ENCODE measurements at regions not wholly inside any gene's neighbourhood (a gene's known extent, or its start where the extent isn't known, plus 50 kb on each side); places are given as distances from the start of the nearest gene placed in this dataset.

DNA sequence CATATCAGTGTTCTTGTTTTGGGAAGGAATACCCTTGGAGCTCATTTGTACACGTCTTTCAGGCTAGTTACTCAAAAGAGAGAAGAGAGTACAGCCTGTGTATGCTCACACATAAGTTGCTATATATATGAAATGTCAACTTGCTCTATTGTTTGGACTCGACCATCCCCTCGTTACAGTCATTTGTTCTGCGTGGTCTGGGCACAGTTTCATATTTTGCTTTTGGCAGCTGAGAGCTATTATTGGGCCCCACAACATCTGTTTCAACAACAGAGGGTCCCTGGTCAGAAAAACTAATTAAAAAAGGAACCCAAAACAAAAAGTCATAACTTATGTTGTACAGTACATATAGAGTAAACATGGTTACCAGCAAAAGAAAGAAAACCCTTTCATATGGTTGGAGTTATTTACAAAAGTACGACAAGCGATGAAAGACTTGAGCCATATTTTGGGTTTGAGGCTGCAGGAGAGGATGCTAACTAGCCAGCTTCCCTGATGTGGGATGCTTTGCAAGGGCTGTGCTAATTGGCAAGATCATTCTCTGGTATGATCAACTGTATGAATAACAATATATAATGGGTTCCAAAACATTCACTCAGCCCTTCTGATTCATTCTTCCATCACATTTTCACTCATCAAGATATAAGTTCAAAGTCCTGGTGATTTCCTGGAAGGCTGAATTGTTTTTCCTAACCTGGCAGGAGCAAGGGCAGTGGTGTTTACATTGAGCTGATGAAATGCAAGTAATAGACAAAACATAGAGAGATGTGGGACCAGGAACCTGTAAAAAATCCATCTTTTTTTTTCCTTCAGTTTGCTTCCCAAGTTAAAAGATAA, 137.9 kb downstream of the RPS12 start:
- Histone ChIP-seq H3K36me3 (replicated peaks in 1 of 2; ENCODE audit: control extremely low read depth in 1 of 2, control insufficient read depth in 1 of 2, extremely low read depth in 1 of 2, insufficient read depth in 2 of 2, low read length in 1 of 2) (no peaks in the 10 kb centered on the region), H3K4me3 (ENCODE audit: control extremely low read depth in 1 of 5, extremely low read depth in 1 of 5, insufficient read depth in 1 of 5, low read depth in 2 of 5, low read length in 4 of 5) (no peak overlapping the region), H3K79me2 (ENCODE audit: control insufficient read depth, insufficient read depth, low read length) (no peaks in the 10 kb centered on the region), H3K27ac (ENCODE audit: low read length in 2 of 2) (no peak overlapping the region), H3K27me3 (replicated peaks in 1 of 4; ENCODE audit: control extremely low read depth in 1 of 4, control insufficient read depth in 3 of 4, insufficient read depth in 4 of 4, low read length in 3 of 4) (peaks cover 0 to 5% (median 0%) of the 10 kb centered on the region in 4 experiments), H3K9ac (ENCODE audit: low read length) (no peak overlapping the region), H3K9me3 (ENCODE audit: control extremely low read depth in 1 of 3, control insufficient read depth in 2 of 3, insufficient read depth in 1 of 3, low read length in 2 of 3) (no peaks in the 10 kb centered on the region), H2AFZ (ENCODE audit: insufficient read depth, low read depth, low read length, poor library complexity, severe bottlenecking) (no peak overlapping the region), H4K20me1 (ENCODE audit: control insufficient read depth, insufficient read depth, low read length, poor library complexity, severe bottlenecking) (no peaks in the 10 kb centered on the region), H3K4me2 (replicated peaks; ENCODE audit: low read depth, low read length, poor library complexity, severe bottlenecking) (no peak overlapping the region), H3K4me1 (ENCODE audit: control insufficient read depth in 2 of 2, insufficient read depth in 2 of 2, low read length in 2 of 2) (no peaks in the 10 kb centered on the region)
- H3K4me3 Mint-ChIP-seq, result no peak overlapping the region
- 89% methylated on average over 3 of the region's 6 CpGs for WGBS (ENCODE audit: insufficient coverage)
- no peak for TF ChIP-seq CTCF (IDR thresholded peaks at IDR 0.05)
- no peak for TF ChIP-seq EZH2 (IDR thresholded peaks at IDR 0.05; ENCODE audit: borderline replicate concordance, insufficient read depth, low read depth, low read length, poor library complexity, severe bottlenecking)
- DNase-seq (no peak), ATAC-seq (ENCODE audit: low read depth) (no peak)
- H3K4me1 Mint-ChIP-seq, result no peaks in the 10 kb centered on the region
- ChIA-PET CTCF (no interaction called here), POLR2A (interaction anchor here (0.6 kb wide), 1 partner anchor 19 kb away, joined by 4 read pairs; no protein-coding TSS in a partner anchor)
- no peak overlapping the region for H3K27ac Mint-ChIP-seq
- no peaks in the 10 kb centered on the region for H3K9me3 Mint-ChIP-seq (ENCODE audit: insufficient read depth)
- intact Hi-C loops (cut with micrococcal nuclease), result no loop called here
- peaks cover 25% of the 10 kb centered on the region for H3K27me3 Mint-ChIP-seq

GRCh38 chr6:132952986-132953385, 138.6 kb downstream of the RPS12 start:
- Mint-ChIP-seq H3K4me1 (no peaks in the 10 kb centered on the region), H3K27me3 (peaks cover 32% of the 10 kb centered on the region), H3K9me3 (ENCODE audit: insufficient read depth) (no peaks in the 10 kb centered on the region), H3K4me3 (no peak overlapping the region), H3K27ac (no peak overlapping the region)
- Histone ChIP-seq H2AFZ (ENCODE audit: insufficient read depth, low read depth, low read length, poor library complexity, severe bottlenecking) (no peak overlapping the region), H3K27ac (ENCODE audit: low read length in 2 of 2) (no peak overlapping the region), H3K4me2 (replicated peaks; ENCODE audit: low read depth, low read length, poor library complexity, severe bottlenecking) (no peak overlapping the region), H3K4me1 (ENCODE audit: control insufficient read depth in 2 of 2, insufficient read depth in 2 of 2, low read length in 2 of 2) (no peaks in the 10 kb centered on the region), H3K27me3 (replicated peaks in 1 of 4; ENCODE audit: control extremely low read depth in 1 of 4, control insufficient read depth in 3 of 4, insufficient read depth in 4 of 4, low read length in 3 of 4) (peaks cover 0 to 10% (median 0%) of the 10 kb centered on the region in 4 experiments), H3K79me2 (ENCODE audit: control insufficient read depth, insufficient read depth, low read length) (no peaks in the 10 kb centered on the region), H3K4me3 (ENCODE audit: control extremely low read depth in 1 of 5, extremely low read depth in 1 of 5, insufficient read depth in 1 of 5, low read depth in 2 of 5, low read length in 4 of 5) (no peak overlapping the region), H4K20me1 (ENCODE audit: control insufficient read depth, insufficient read depth, low read length, poor library complexity, severe bottlenecking) (no peaks in the 10 kb centered on the region), H3K9me3 (ENCODE audit: control extremely low read depth in 1 of 3, control insufficient read depth in 2 of 3, insufficient read depth in 1 of 3, low read length in 2 of 3) (no peaks in the 10 kb centered on the region), H3K36me3 (replicated peaks in 1 of 2; ENCODE audit: control extremely low read depth in 1 of 2, control insufficient read depth in 1 of 2, extremely low read depth in 1 of 2, insufficient read depth in 2 of 2, low read length in 1 of 2) (no peaks in the 10 kb centered on the region), H3K9ac (ENCODE audit: low read length) (no peak overlapping the region)
- ChIA-PET CTCF (no interaction called here), POLR2A (no interaction called here)
- WGBS (ENCODE audit: insufficient coverage), result no CpG with 5 or more reads among the region's 3 CpGs
- ATAC-seq (ENCODE audit: low read depth), result no peak
- TF ChIP-seq CTCF (IDR thresholded peaks at IDR 0.05) (no peak), EZH2 (IDR thresholded peaks at IDR 0.05; ENCODE audit: borderline replicate concordance, insufficient read depth, low read depth, low read length, poor library complexity, severe bottlenecking) (no peak)
- intact Hi-C loops (cut with micrococcal nuclease), result no loop called here
- DNase-seq, result no peak
